ENCODE measurements at regions not wholly inside any gene's neighbourhood (a gene's known extent, or its start where the extent isn't known, plus 50 kb on each side); places are given as distances from the start of the nearest gene placed in this dataset.

GRCh38 chr7:4406288-4407058 is 275.6 kb upstream of the FOXK1 start:
- Histone ChIP-seq H3K4me3 (ENCODE audit: low read depth, low read length) (no peak overlapping the region), H3K27ac (ENCODE audit: low read depth) (no peak overlapping the region), H3K4me1 (ENCODE audit: insufficient read depth) (no peaks in the 10 kb centered on the region), H3K36me3 (ENCODE audit: insufficient read depth) (no peaks in the 10 kb centered on the region)
- no peak for DNase-seq (ENCODE audit: extremely low spot score)
- 79% methylated on average over 7 of the region's 7 CpGs for WGBS

DNA sequence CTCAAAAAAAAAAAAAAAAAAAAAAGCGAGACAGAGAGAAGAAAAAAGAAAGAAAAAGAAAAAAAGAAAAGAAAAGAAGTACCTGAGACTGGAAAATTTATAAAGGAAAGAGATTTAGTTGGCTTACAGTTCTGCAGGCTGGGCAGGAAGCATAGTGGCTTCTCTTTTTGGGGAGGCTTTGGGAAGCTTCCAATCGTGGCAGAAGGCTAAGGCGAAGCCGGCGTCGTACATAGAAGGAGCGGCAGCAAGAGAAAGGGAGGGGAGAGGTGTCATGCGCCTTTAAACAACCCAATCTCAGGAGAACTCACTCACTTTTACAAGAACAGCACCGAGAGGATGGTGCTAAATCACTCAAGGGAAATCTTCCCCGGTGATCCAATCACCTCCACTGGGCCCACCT is 272.1 kb upstream of the FOXK1 start:
- DNase-seq (ENCODE audit: extremely low spot score) = no peak
- Histone ChIP-seq H3K36me3 (ENCODE audit: insufficient read depth) (no peaks in the 10 kb centered on the region), H3K4me3 (ENCODE audit: low read depth, low read length) (no peak overlapping the region), H3K27ac (ENCODE audit: low read depth) (no peak overlapping the region), H3K4me1 (ENCODE audit: insufficient read depth) (no peaks in the 10 kb centered on the region)
- 72% methylated on average over 10 of the region's 10 CpGs for WGBS

GRCh38 chr7:4416396-4417056 is 265.6 kb upstream of the FOXK1 start:
- no peak overlapping the region for H3K27ac ChIP-seq (ENCODE audit: low read depth)
- WGBS = 36% methylated on average over 26 of the region's 26 CpGs
- peak; percentile 11 for DNase-seq (ENCODE audit: extremely low spot score)
- no peaks in the 10 kb centered on the region for H3K4me1 ChIP-seq (ENCODE audit: insufficient read depth)
- no peak overlapping the region for H3K4me3 ChIP-seq (ENCODE audit: low read depth, low read length)
- no peaks in the 10 kb centered on the region for H3K36me3 ChIP-seq (ENCODE audit: insufficient read depth)

- Histone ChIP-seq H3K36me3 (ENCODE audit: insufficient read depth) (no peaks in the 10 kb centered on the region), H3K27ac (ENCODE audit: low read depth) (no peak overlapping the region), H3K4me1 (ENCODE audit: insufficient read depth) (no peaks in the 10 kb centered on the region), H3K4me3 (ENCODE audit: low read depth, low read length) (no peak overlapping the region)
- 58% methylated on average over 7 of the region's 7 CpGs for WGBS
- no peak for DNase-seq (ENCODE audit: extremely low spot score)
Observed at GRCh38 chr7:4428526-4428925, 253.6 kb upstream of the FOXK1 start.

DNA sequence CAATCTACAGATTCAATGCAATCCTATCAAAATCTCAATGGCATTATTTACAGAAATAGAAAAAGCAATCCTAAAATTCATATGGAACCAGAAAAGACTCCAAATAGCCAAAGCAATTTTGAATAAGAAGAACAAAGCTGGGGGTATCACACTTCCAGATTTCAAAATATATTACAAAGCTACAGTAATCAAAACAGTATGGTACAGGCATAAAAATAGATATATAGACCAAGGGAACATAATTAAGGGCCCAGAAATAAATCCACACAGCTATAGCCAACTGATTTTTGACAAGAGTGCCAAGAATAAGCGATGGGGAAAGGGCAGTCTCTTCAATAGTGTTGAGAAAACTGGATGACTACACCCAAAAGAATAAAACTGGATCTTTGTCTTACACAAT is 251.9 kb upstream of the FOXK1 start:
- WGBS = 36% methylated on average over 1 of the region's 1 CpG

DNA sequence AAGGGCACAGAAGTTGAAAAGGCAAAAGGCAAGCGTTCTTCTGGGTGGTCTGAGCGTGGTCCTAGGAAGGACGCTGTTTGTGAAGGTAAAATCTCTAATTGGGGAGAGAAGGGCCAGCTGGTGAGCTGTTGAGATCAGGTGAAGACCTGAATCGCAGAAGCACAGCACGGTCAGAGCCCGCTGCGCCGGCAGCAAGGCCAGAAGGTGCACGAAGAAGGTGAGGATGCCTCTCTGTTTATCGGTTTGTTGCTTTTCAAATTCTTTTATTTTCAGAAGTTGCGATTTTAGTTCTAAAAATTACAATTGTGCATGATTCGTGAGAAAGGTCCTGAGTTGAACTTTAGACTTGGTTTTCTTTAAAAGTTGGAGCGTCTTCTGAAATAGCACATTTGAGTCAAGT is 247.8 kb upstream of the FOXK1 start:
- H3K36me3 ChIP-seq (ENCODE audit: insufficient read depth) = no peaks in the 10 kb centered on the region
- no peak overlapping the region for H3K4me3 ChIP-seq (ENCODE audit: low read depth, low read length)
- no peak for DNase-seq (ENCODE audit: extremely low spot score)
- 71% methylated on average over 13 of the region's 13 CpGs for WGBS
- no peaks in the 10 kb centered on the region for H3K4me1 ChIP-seq (ENCODE audit: insufficient read depth)
- no peak overlapping the region for H3K27ac ChIP-seq (ENCODE audit: low read depth)

More for the DNA sequence above, 251.9 kb upstream of the FOXK1 start:
- no peak for DNase-seq (ENCODE audit: extremely low spot score)
- Histone ChIP-seq H3K4me3 (ENCODE audit: low read depth, low read length) (no peak overlapping the region), H3K4me1 (ENCODE audit: insufficient read depth) (no peaks in the 10 kb centered on the region), H3K36me3 (ENCODE audit: insufficient read depth) (no peaks in the 10 kb centered on the region), H3K27ac (ENCODE audit: low read depth) (no peak overlapping the region)

GRCh38 chr7:4436361-4436895 is 245.7 kb upstream of the FOXK1 start:
- H3K36me3 ChIP-seq (ENCODE audit: insufficient read depth) = no peaks in the 10 kb centered on the region
- WGBS = 51% methylated on average over 5 of the region's 5 CpGs
- H3K4me1 ChIP-seq (ENCODE audit: insufficient read depth) = no peaks in the 10 kb centered on the region
- H3K27ac ChIP-seq (ENCODE audit: low read depth) = no peak overlapping the region
- no peak for DNase-seq (ENCODE audit: extremely low spot score)
- H3K4me3 ChIP-seq (ENCODE audit: low read depth, low read length) = no peak overlapping the region

- no peaks in the 10 kb centered on the region for H3K4me1 ChIP-seq (ENCODE audit: insufficient read depth)
- no peak for DNase-seq (ENCODE audit: extremely low spot score)
- 81% methylated on average over 3 of the region's 3 CpGs for WGBS
- no peak overlapping the region for H3K4me3 ChIP-seq (ENCODE audit: low read depth, low read length)
- H3K27ac ChIP-seq (ENCODE audit: low read depth) = no peak overlapping the region
- H3K36me3 ChIP-seq (ENCODE audit: insufficient read depth) = no peaks in the 10 kb centered on the region
Observed at GRCh38 chr7:4436936-4437335, 245.2 kb upstream of the FOXK1 start.

DNA sequence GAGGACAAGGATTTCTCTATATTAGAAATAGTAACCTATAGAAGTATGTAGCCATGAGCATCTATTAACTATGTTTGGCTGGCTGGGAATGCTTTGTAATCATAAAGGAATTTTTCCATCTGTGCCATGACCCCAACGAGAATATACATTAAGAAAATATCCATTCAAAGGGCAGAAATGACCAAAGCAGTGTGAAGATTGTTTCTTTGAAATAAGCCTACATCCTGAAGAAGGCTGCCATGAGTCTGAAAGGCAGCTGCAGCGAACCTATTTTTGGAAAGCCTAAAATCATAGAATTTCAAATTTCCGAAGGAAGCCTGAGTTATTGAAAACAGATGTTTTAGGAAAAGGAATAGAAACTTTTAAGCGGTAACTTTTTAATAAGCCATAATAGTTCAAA is 244.2 kb upstream of the FOXK1 start:
- no peaks in the 10 kb centered on the region for H3K36me3 ChIP-seq (ENCODE audit: insufficient read depth)
- H3K27ac ChIP-seq (ENCODE audit: low read depth) = no peak overlapping the region
- 22% methylated on average over 4 of the region's 4 CpGs for WGBS
- no peaks in the 10 kb centered on the region for H3K4me1 ChIP-seq (ENCODE audit: insufficient read depth)
- no peak for DNase-seq (ENCODE audit: extremely low spot score)
- no peak overlapping the region for H3K4me3 ChIP-seq (ENCODE audit: low read depth, low read length)

DNA sequence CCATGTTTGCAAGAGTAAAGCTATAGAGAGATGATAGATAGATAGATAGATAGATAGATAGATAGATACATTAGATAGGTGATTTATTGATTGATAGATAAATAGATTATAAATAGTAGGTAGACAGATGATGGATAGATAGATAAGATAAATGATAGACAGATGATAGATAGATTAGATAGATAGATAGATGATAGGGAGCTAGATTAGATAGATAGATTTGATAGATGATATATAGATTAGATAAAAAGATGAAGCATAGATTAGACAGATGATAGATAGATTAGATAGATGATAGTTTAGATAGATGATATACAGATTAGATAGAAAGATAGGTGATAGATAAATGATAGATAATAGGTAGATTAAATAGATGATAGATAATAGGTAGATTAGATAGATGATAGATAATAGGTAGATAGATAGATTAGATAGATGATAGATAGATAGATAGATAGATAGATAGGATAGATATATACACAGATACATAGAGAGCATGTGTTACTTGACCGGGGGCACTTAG is 243.3 kb upstream of the FOXK1 start:
- no peak overlapping the region for H3K27ac ChIP-seq (ENCODE audit: low read depth)
- no peaks in the 10 kb centered on the region for H3K4me1 ChIP-seq (ENCODE audit: insufficient read depth)
- no peak overlapping the region for H3K4me3 ChIP-seq (ENCODE audit: low read depth, low read length)
- H3K36me3 ChIP-seq (ENCODE audit: insufficient read depth) = no peaks in the 10 kb centered on the region
- DNase-seq (ENCODE audit: extremely low spot score) = no peak
- 88% methylated on average over 1 of the region's 1 CpG for WGBS

DNA sequence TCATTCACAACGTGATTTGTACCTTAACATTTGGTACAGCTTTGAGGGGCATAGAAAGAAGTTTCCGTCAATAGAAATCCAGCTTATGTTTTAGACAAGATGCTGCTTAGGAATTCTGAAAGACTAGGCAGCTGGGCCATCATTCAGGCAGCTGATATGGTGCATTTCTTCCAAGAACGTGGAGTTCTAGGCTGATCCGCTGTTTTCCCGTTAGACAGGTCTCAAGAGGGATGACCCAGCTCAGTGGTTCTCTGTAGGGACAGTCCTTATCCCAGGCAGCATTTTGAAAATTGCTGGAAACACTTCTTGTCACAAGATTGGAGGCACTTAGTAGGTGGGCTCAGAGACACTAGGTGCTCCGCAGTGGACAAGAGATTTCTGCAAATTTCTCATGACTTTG is 242.7 kb upstream of the FOXK1 start:
- no peak for DNase-seq (ENCODE audit: extremely low spot score)
- WGBS = 77% methylated on average over 6 of the region's 6 CpGs
- H3K27ac ChIP-seq (ENCODE audit: low read depth) = no peak overlapping the region

GRCh38 chr7:4444106-4444505 is 238.0 kb upstream of the FOXK1 start:
- H3K4me1 ChIP-seq (ENCODE audit: insufficient read depth) = no peaks in the 10 kb centered on the region
- H3K36me3 ChIP-seq (ENCODE audit: insufficient read depth) = no peaks in the 10 kb centered on the region
- DNase-seq (ENCODE audit: extremely low spot score) = no peak
- H3K27ac ChIP-seq (ENCODE audit: low read depth) = no peak overlapping the region
- WGBS = 37% methylated on average over 1 of the region's 1 CpG
- no peak overlapping the region for H3K4me3 ChIP-seq (ENCODE audit: low read depth, low read length)

More for the DNA sequence above, 242.7 kb upstream of the FOXK1 start:
- Histone ChIP-seq H3K36me3 (ENCODE audit: insufficient read depth) (no peaks in the 10 kb centered on the region), H3K4me1 (ENCODE audit: insufficient read depth) (no peaks in the 10 kb centered on the region), H3K4me3 (ENCODE audit: low read depth, low read length) (no peak overlapping the region)

DNA sequence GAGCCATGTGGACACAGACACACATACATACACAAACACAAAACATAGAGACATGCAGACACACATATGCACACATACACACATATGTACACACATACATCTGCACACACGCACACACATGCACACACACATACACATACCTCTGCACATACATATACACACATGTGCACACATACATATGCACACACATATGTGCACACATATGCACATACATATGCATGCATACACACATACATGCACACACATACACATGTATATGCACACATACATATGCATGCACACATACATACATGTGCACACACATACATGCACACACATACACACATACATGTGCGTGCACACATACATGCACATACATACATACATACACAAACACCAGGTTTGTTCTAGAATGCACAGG is 236.3 kb upstream of the FOXK1 start:
- H3K36me3 ChIP-seq (ENCODE audit: insufficient read depth) = no peaks in the 10 kb centered on the region
- no peaks in the 10 kb centered on the region for H3K4me1 ChIP-seq (ENCODE audit: insufficient read depth)
- no peak overlapping the region for H3K4me3 ChIP-seq (ENCODE audit: low read depth, low read length)
- 94% methylated on average over 2 of the region's 2 CpGs for WGBS
- DNase-seq (ENCODE audit: extremely low spot score) = no peak
- no peak overlapping the region for H3K27ac ChIP-seq (ENCODE audit: low read depth)

DNA sequence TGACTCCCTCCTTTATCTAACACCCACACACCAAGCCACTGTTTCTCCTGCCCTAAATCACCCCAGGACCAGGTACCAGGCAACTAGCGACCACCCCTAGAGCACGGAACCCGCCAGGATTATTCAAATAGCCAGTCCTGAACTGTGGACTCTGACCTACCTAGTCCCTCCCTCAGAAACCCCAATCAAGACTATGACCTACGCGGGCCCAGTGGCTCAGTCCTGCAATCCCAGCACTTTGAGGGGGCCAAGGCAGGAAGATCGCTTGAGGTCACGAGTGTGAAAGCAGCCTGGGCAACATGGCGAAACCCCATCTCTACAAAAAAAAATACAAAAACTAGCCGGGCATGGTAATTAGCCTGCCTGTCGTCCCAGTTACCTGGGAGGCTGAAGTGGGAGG is 232.8 kb upstream of the FOXK1 start:
- no peak overlapping the region for H3K27ac ChIP-seq (ENCODE audit: low read depth)
- no peak for DNase-seq (ENCODE audit: extremely low spot score)
- H3K4me3 ChIP-seq (ENCODE audit: low read depth, low read length) = no peak overlapping the region
- no peaks in the 10 kb centered on the region for H3K36me3 ChIP-seq (ENCODE audit: insufficient read depth)
- no peaks in the 10 kb centered on the region for H3K4me1 ChIP-seq (ENCODE audit: insufficient read depth)
- WGBS = 91% methylated on average over 10 of the region's 10 CpGs
